ENCODE measurements at regions not wholly inside any gene's neighbourhood (a gene's known extent, or its start where the extent isn't known, plus 50 kb on each side); places are given as distances from the start of the nearest gene placed in this dataset.
"Not testable (repeated sequence)": the region's sequence is repeated elsewhere in the genome, so short reads cannot be mapped to it uniquely, and the experiment has no call there.

GRCh38 chr10:80025281-80025680 is 53.2 kb upstream of the TMEM254 start:
- no CpG with 5 or more reads among the region's 2 CpGs for WGBS (ENCODE audit: insufficient coverage)
- H3K9me3 ChIP-seq (replicated peaks in 1 of 2; ENCODE audit: control insufficient read depth in 1 of 2, insufficient read depth in 1 of 2, low read length in 2 of 2), result no peaks in the 10 kb centered on the region
- no peaks in the 10 kb centered on the region for H3K4me1 Mint-ChIP-seq
- H3K27me3 Mint-ChIP-seq (ENCODE audit: low read depth in 3 of 3), result peaks cover 0 to 7% (median 0%) of the 10 kb centered on the region in 3 donors
- TF ChIP-seq, protein P1, sequence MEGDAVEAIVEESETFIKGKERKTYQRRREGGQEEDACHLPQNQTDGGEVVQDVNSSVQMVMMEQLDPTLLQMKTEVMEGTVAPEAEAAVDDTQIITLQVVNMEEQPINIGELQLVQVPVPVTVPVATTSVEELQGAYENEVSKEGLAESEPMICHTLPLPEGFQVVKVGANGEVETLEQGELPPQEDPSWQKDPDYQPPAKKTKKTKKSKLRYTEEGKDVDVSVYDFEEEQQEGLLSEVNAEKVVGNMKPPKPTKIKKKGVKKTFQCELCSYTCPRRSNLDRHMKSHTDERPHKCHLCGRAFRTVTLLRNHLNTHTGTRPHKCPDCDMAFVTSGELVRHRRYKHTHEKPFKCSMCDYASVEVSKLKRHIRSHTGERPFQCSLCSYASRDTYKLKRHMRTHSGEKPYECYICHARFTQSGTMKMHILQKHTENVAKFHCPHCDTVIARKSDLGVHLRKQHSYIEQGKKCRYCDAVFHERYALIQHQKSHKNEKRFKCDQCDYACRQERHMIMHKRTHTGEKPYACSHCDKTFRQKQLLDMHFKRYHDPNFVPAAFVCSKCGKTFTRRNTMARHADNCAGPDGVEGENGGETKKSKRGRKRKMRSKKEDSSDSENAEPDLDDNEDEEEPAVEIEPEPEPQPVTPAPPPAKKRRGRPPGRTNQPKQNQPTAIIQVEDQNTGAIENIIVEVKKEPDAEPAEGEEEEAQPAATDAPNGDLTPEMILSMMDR (IDR thresholded peaks at IDR 0.05), result no peak
- no peak overlapping the region for H3K27ac Mint-ChIP-seq
- intact Hi-C loops (cut with micrococcal nuclease), result no loop called here
- no peaks in the 10 kb centered on the region for H3K36me3 ChIP-seq (replicated peaks in 1 of 2; ENCODE audit: control insufficient read depth in 1 of 2, insufficient read depth in 2 of 2, low read length in 2 of 2)
- no peak overlapping the region for H3K27ac ChIP-seq (ENCODE audit: low read depth in 1 of 2, low read length in 2 of 2)
- H3K9ac ChIP-seq (ENCODE audit: insufficient read depth, low read length, poor library complexity, severe bottlenecking), result no peak overlapping the region
- H3K79me2 ChIP-seq (ENCODE audit: insufficient read depth, low read length), result no peaks in the 10 kb centered on the region
- H3K9me3 Mint-ChIP-seq, result no peaks in the 10 kb centered on the region
- DNase-seq, result no peak
- H3K27me3 ChIP-seq (ENCODE audit: control insufficient read depth in 2 of 2, insufficient read depth in 2 of 2, low read length in 2 of 2), result no peaks in the 10 kb centered on the region
- H2AFZ ChIP-seq (ENCODE audit: insufficient read depth, low read depth, low read length, poor library complexity, severe bottlenecking), result no peak overlapping the region
- no peaks in the 10 kb centered on the region for H4K20me1 ChIP-seq (ENCODE audit: insufficient read depth, low read length)
- H3K4me1 ChIP-seq (ENCODE audit: control insufficient read depth in 1 of 2, insufficient read depth in 2 of 2, low read length in 2 of 2), result no peaks in the 10 kb centered on the region
- no peak overlapping the region for H3K4me2 ChIP-seq (replicated peaks; ENCODE audit: extremely low read depth, low read length, poor library complexity, severe bottlenecking)
- no peak overlapping the region for H3K4me3 ChIP-seq (replicated peaks in 1 of 3; ENCODE audit: low read depth in 2 of 3, low read length in 3 of 3)
- no peaks in the 10 kb centered on the region for H3K36me3 Mint-ChIP-seq
- H3K4me3 Mint-ChIP-seq, result no peak overlapping the region

DNA sequence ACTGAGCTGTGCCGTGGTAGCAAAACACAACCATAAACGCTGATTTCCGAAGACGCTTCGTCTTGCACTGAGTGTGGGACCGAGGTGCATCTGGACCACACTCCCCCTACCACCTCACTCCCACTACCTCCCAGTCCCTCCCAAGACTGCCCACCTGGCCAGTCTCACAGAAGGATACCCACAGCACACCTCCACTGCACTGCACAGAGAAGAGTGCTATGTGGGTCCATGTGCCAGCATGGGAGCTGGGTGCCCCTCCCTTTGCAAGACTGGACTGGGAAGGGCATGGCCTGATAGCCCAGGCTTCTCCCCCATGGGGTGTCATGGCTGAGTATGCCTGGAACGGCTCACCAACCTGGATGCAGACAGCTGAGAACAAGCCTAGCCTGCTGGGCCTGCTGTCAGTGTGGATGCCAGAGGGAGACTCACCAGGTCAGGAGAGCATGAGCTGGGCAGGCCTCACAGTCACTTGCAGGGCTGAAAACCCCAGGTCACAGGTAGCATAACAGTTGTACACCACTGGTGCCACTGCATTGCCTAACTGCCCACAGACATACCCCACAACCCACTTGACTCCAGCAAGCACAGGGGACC is 56.0 kb upstream of the TMEM254 start:
- H3K4me1 ChIP-seq (ENCODE audit: control insufficient read depth in 1 of 2, insufficient read depth in 2 of 2, low read length in 2 of 2); H3K9me3 ChIP-seq (replicated peaks in 1 of 2; ENCODE audit: control insufficient read depth in 1 of 2, insufficient read depth in 1 of 2, low read length in 2 of 2); H3K27me3 Mint-ChIP-seq (ENCODE audit: low read depth in 3 of 3); intact Hi-C loops (cut with micrococcal nuclease); H3K36me3 Mint-ChIP-seq; H2AFZ ChIP-seq (ENCODE audit: insufficient read depth, low read depth, low read length, poor library complexity, severe bottlenecking); H3K4me1 Mint-ChIP-seq; H3K36me3 ChIP-seq (replicated peaks in 1 of 2; ENCODE audit: control insufficient read depth in 1 of 2, insufficient read depth in 2 of 2, low read length in 2 of 2); H3K27me3 ChIP-seq (ENCODE audit: control insufficient read depth in 2 of 2, insufficient read depth in 2 of 2, low read length in 2 of 2); H3K27ac ChIP-seq (ENCODE audit: low read depth in 1 of 2, low read length in 2 of 2); H3K4me3 ChIP-seq (replicated peaks in 1 of 3; ENCODE audit: low read depth in 2 of 3, low read length in 3 of 3); H3K4me3 Mint-ChIP-seq; H4K20me1 ChIP-seq (ENCODE audit: insufficient read depth, low read length); H3K79me2 ChIP-seq (ENCODE audit: insufficient read depth, low read length); H3K4me2 ChIP-seq (replicated peaks; ENCODE audit: extremely low read depth, low read length, poor library complexity, severe bottlenecking); H3K9me3 Mint-ChIP-seq; H3K9ac ChIP-seq (ENCODE audit: insufficient read depth, low read length, poor library complexity, severe bottlenecking); DNase-seq: not testable (repeated sequence)
- peak overlapping the region in 1 of 7 donors; percentile 41 for H3K27ac Mint-ChIP-seq
- WGBS (ENCODE audit: insufficient coverage), result 90% methylated on average over 1 of the region's 7 CpGs

- H3K79me2 ChIP-seq (ENCODE audit: insufficient read depth, low read length); H2AFZ ChIP-seq (ENCODE audit: insufficient read depth, low read depth, low read length, poor library complexity, severe bottlenecking); H3K4me3 Mint-ChIP-seq; H3K4me2 ChIP-seq (replicated peaks; ENCODE audit: extremely low read depth, low read length, poor library complexity, severe bottlenecking); H3K27ac ChIP-seq (ENCODE audit: low read depth in 1 of 2, low read length in 2 of 2); H3K27me3 ChIP-seq (ENCODE audit: control insufficient read depth in 2 of 2, insufficient read depth in 2 of 2, low read length in 2 of 2); H3K36me3 Mint-ChIP-seq; H3K4me3 ChIP-seq (replicated peaks in 1 of 3; ENCODE audit: low read depth in 2 of 3, low read length in 3 of 3); H3K9me3 ChIP-seq (replicated peaks in 1 of 2; ENCODE audit: control insufficient read depth in 1 of 2, insufficient read depth in 1 of 2, low read length in 2 of 2); H3K27ac Mint-ChIP-seq; H3K4me1 Mint-ChIP-seq; H3K9ac ChIP-seq (ENCODE audit: insufficient read depth, low read length, poor library complexity, severe bottlenecking); H3K9me3 Mint-ChIP-seq; H3K4me1 ChIP-seq (ENCODE audit: control insufficient read depth in 1 of 2, insufficient read depth in 2 of 2, low read length in 2 of 2); H3K27me3 Mint-ChIP-seq (ENCODE audit: low read depth in 3 of 3); DNase-seq; intact Hi-C loops (cut with micrococcal nuclease); H4K20me1 ChIP-seq (ENCODE audit: insufficient read depth, low read length); H3K36me3 ChIP-seq (replicated peaks in 1 of 2; ENCODE audit: control insufficient read depth in 1 of 2, insufficient read depth in 2 of 2, low read length in 2 of 2): not testable (repeated sequence)
- 100% methylated on average over 1 of the region's 6 CpGs for WGBS (ENCODE audit: insufficient coverage)
Observed at GRCh38 chr10:80018406-80018984, 60.0 kb upstream of the TMEM254 start.

DNA sequence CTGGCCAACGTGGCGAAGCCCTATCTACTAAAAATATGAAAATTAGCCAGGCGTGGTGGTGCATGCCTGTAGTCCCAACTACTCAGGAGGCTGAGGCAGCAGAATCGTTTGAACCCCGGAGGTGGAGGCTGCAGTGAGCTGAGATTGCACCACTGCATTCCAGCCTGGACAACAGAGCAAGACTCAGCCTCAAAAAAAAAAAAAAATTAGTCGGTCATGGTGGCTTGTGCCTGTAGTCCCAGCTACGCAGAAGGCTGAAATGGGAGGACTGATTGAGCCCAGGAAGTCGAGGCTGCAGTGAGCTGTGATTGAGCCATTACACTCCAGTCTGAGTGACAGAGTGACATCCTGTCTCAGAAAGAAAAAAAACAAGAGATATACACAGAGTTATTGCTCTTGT is 61.3 kb upstream of the TMEM254 start:
- H4K20me1 ChIP-seq (ENCODE audit: insufficient read depth, low read length); H3K27ac ChIP-seq (ENCODE audit: low read depth in 1 of 2, low read length in 2 of 2); DNase-seq; H3K36me3 Mint-ChIP-seq; H3K4me3 ChIP-seq (replicated peaks in 1 of 3; ENCODE audit: low read depth in 2 of 3, low read length in 3 of 3); H3K4me2 ChIP-seq (replicated peaks; ENCODE audit: extremely low read depth, low read length, poor library complexity, severe bottlenecking); H3K27me3 ChIP-seq (ENCODE audit: control insufficient read depth in 2 of 2, insufficient read depth in 2 of 2, low read length in 2 of 2); H3K27me3 Mint-ChIP-seq (ENCODE audit: low read depth in 3 of 3); H3K4me3 Mint-ChIP-seq; H2AFZ ChIP-seq (ENCODE audit: insufficient read depth, low read depth, low read length, poor library complexity, severe bottlenecking); H3K9ac ChIP-seq (ENCODE audit: insufficient read depth, low read length, poor library complexity, severe bottlenecking); H3K9me3 ChIP-seq (replicated peaks in 1 of 2; ENCODE audit: control insufficient read depth in 1 of 2, insufficient read depth in 1 of 2, low read length in 2 of 2); H3K27ac Mint-ChIP-seq; H3K4me1 ChIP-seq (ENCODE audit: control insufficient read depth in 1 of 2, insufficient read depth in 2 of 2, low read length in 2 of 2); H3K36me3 ChIP-seq (replicated peaks in 1 of 2; ENCODE audit: control insufficient read depth in 1 of 2, insufficient read depth in 2 of 2, low read length in 2 of 2); intact Hi-C loops (cut with micrococcal nuclease); H3K79me2 ChIP-seq (ENCODE audit: insufficient read depth, low read length); H3K4me1 Mint-ChIP-seq; H3K9me3 Mint-ChIP-seq: not testable (repeated sequence)
- WGBS (ENCODE audit: insufficient coverage), result 98% methylated on average over 5 of the region's 8 CpGs

All from CD14-positive monocyte (primary cell).